Stimulated activated naive CD8-positive, alpha-beta T cell treated with anti-CD3 and anti-CD28 coated beads, Interleukin-15, amount 100 ng/mL, for 72 hours (primary cell): ENCODE measurements at regions not wholly inside any gene's neighbourhood (a gene's known extent, or its start where the extent isn't known, plus 50 kb on each side); places are given as distances from the start of the nearest gene placed in this dataset.

Experiments
- ATAC-seq: fragments of 150-1000 bp; cut with Tn5 transposase; 2 replicates; pipeline ENCODE4 v1.10.0; 2021; ENCODE audit warnings: mild to moderate bottlenecking, moderate library complexity
- DNase-seq, 2 donors: peaks; one replicate each; pipeline ENCODE4 v3.0.0; 2021 to 2022
- H3K27ac Mint-ChIP-seq, 2 donors: one replicate each; pipeline ENCODE4 v1.8.0; 2022; ENCODE audit warnings: mild to moderate bottlenecking in 2 of 2, mixed read lengths in 2 of 2, moderate library complexity in 2 of 2
- H3K27me3 Mint-ChIP-seq: one replicate; pipeline ENCODE4 v1.8.0; 2022; ENCODE audit warnings: mixed read lengths
- H3K4me1 Mint-ChIP-seq: one replicate; pipeline ENCODE4 v1.8.0; 2022; ENCODE audit warnings: mild to moderate bottlenecking, mixed read lengths
- H3K4me3 Mint-ChIP-seq, 2 donors: one replicate each; pipeline ENCODE4 v1.8.0; 2022; ENCODE audit warnings: mild to moderate bottlenecking in 2 of 2, mixed read lengths in 2 of 2, moderate library complexity in 1 of 2
- H3K9me3 Mint-ChIP-seq, 2 donors: one replicate each; pipeline ENCODE4 v1.8.0; 2022; ENCODE audit warnings: mixed read lengths in 2 of 2

DNA sequence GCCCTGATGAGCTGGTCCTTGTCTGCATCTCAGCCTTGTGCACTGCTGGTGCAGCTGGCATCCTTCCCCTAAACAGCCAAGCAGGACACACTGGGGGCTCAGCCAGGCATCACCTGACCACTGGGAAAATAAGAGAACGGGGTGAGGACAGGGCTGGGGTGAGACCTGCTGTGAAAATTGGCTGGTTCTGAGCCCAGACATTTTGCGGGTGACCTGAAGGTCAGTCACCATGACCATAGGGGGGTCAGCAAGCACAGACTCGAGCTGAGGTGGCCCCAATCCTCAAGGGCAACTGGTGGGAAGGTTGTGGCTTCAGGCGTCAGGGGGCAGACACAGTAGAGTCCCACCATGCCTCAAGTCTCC lies 144.9 kb upstream of the TWIST2 start:
- Mint-ChIP-seq H3K4me3 (no peak overlapping the region), H3K9me3 (no peaks in the 10 kb centered on the region), H3K27me3 (peaks cover 7% of the 10 kb centered on the region), H3K4me1 (peaks cover 5% of the 10 kb centered on the region), H3K27ac (peak overlapping the region in 1 of 2 donors; percentile 4)
- DNase-seq = no peak
- ATAC-seq = no peak

DNA sequence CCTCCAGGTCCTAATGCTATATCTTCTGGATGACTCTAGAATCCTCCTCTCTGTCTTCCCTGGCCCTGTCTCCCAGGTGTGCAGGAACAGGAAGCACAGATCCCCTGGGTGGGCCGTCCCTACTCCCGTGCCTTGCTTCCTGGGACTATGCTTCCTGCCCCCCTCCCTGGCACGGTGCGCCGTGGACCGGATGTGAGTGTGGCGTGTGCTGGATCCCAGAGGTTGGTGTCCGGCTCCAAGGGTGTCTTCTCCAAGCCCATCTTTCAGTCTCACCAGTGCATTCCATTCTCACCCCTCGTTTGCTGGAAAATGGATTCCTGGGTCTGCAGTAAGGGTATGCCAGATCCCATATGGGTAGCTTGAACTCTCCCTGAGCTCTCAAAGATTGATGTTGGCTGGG lies 144.4 kb upstream of the TWIST2 start:
- Mint-ChIP-seq H3K4me1 (peaks cover 5% of the 10 kb centered on the region), H3K9me3 (no peaks in the 10 kb centered on the region), H3K27me3 (peaks cover 9% of the 10 kb centered on the region), H3K4me3 (no peak overlapping the region), H3K27ac (no peak overlapping the region)
- peak; percentile 16 for ATAC-seq
- no peak for DNase-seq

DNA sequence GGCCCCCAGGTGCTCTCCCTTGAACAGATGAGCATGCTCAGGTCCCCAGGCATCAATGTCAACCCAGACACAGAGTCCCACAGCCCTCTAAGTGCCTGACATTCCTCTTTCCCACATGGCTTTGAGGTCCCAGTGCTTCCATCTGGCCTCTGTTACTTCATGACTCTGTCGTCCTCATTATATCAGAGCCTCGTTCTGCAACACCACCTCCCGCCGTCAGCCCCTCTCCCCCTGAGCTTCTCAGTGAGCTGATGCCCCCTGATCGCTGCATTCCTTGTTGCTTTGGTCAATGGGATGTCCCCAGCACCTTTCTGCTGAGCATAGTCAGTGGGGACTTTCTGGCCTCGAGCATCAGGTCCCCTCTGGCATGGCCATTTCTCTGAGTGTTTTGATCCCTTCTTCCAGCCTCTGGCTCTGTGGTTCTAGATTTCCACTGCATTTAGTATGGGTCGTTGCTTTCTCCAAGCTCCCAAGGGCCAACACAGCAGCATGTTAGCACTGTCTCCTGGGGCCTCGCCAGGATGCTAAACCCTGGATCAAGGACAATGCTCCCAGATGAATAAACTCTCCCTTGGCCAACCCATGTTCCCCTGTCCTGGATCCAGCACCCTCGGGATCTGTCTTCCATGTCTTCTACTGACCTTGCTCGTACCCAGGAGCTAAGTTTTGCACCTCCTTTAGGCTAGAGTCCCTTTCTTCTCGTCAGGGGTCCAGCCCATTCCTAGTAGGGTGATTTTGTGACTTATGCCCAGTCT lies 143.2 kb upstream of the TWIST2 start:
- Mint-ChIP-seq H3K27me3 (peaks cover 9% of the 10 kb centered on the region), H3K4me3 (no peak overlapping the region), H3K27ac (no peak overlapping the region), H3K9me3 (no peaks in the 10 kb centered on the region), H3K4me1 (peaks cover 5% of the 10 kb centered on the region)
- DNase-seq (no peak), ATAC-seq (no peak)

DNA sequence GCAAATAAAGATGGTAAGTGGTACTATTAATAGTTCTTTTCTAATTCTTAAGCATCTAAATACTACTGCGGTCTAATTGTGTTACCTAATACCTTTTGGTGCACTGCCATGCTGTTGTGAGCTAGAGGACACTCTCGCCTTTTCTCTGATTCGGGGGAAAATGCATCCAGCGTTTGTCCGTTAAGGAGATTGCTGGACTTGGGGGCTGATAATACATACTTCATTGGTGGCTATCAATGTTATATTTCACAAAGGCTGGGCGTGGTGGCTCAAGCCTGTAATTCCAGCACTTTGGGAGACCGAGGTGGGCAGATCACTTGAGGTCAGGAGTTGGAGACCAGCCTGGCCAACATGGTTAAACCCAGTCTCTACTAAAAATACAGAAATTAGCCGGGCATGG lies 141.7 kb upstream of the TWIST2 start:
- DNase-seq = no peak
- no peak overlapping the region for H3K27ac Mint-ChIP-seq
- no peaks in the 10 kb centered on the region for H3K9me3 Mint-ChIP-seq
- no peak for ATAC-seq
- H3K4me1 Mint-ChIP-seq = peaks cover 5% of the 10 kb centered on the region
- no peak overlapping the region for H3K4me3 Mint-ChIP-seq
- peaks cover 9% of the 10 kb centered on the region for H3K27me3 Mint-ChIP-seq

DNA sequence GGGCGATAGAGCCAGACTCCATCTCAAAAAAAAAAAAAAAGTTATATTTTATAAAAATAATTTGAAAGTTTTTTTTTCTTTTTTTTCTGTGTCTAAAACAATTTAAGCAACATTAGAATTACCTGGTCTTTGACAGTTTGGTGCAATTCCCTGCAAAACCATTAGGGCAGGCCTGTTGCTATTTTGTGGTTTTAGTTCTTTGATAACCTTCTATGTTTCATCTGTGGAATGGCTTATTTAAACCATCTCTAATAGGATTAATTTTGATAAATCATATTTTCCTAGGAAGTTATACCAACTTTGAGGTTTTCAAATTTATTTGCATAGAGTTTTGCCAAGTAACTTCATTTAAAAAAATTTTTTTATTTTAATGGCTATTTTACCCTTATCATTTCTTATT lies 141.2 kb upstream of the TWIST2 start:
- Mint-ChIP-seq H3K4me3 (no peak overlapping the region), H3K4me1 (peaks cover under 1% of the 10 kb centered on the region), H3K27me3 (peaks cover 11% of the 10 kb centered on the region), H3K9me3 (no peaks in the 10 kb centered on the region), H3K27ac (no peak overlapping the region)
- DNase-seq = no peak
- ATAC-seq = no peak

DNA sequence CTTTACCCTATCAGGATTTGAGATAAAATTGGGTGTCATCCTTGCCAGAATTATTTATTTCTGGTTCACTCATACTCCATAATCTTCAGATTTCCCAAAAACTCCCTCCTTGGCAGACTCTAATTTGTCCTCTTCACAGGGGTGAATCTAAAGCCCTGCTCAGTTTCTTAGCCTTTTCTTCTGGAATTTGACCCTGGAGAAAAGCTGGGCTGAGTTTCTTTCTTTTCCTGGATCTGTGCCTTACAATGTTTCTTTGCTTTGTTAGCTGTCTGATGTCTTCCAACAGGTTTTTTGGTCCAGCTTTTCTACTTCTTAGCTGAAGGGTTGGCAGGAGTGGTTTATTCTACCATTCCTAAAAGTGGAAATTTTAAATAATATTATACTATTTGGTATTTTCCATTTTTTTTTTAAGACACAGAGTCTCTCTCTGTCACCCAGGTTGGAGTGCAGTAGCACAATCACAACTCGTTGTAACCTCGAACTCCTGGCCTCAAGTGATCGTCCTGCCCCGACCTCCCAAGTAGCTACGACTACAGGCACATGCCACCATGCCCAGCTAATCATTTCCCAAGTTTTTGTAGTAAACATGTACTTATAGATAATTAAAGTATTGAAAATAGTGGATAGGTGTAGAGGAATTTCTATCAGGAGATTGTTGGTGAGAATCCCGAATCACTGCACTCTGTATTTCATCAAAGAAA lies 138.4 kb upstream of the TWIST2 start:
- H3K27me3 Mint-ChIP-seq = peaks cover 18% of the 10 kb centered on the region
- DNase-seq = no peak
- H3K4me1 Mint-ChIP-seq = no peaks in the 10 kb centered on the region
- no peaks in the 10 kb centered on the region for H3K9me3 Mint-ChIP-seq
- ATAC-seq = no peak
- no peak overlapping the region for H3K4me3 Mint-ChIP-seq
- no peak overlapping the region for H3K27ac Mint-ChIP-seq

DNA sequence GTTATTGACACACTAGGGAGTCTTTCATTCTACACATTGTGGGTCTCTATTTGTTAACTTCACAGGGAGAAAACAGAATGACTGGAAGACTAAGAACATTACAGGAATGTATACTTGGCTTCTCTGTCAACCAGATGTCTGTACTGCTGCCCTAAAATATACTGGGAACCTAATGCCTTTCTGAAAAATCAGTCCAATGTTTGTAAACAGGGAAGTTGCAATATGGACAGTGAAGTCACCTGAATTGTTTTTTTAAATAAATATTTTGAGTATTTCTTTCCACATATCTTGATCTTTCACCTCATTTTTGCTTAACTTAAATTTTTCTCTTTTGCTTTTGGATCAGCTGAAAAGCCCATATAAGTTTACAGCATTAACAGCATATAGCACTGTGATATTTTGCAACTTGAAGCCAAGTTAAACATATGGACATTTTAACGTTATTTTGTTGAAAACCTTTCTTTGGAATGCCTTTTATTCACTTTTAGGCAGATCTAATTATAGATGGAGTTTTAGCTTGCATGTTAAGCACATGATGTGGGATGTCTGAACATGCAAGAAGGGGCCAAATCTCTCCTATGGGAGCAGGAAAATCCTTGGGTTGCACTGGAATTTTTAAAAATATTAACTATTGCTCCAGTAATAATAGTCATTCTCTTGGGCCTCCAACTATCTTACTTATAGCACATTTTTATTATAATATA lies 137.7 kb upstream of the TWIST2 start:
- Mint-ChIP-seq H3K27ac (no peak overlapping the region), H3K27me3 (peaks cover 18% of the 10 kb centered on the region), H3K9me3 (no peaks in the 10 kb centered on the region), H3K4me3 (no peak overlapping the region), H3K4me1 (no peaks in the 10 kb centered on the region)
- DNase-seq (no peak), ATAC-seq (no peak)

DNA sequence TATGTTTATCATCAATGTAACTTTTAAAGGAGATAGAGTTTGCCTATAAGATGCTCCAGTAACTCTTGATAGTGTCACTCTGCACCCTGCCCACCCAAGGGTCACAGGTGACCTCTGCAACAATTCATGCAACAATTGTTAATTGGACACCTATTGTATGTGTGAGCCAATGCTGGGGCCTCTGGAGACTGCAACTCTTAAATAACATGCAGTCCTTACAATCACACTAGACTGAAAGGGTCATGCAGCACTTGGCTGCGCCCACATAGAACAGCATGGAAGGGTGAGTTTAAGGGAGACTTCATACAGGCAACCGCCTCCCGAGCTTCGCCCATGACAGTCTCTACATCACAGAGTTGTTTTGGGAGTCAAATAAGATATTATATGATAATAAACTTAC lies 137.1 kb upstream of the TWIST2 start:
- no peak overlapping the region for H3K4me3 Mint-ChIP-seq
- H3K27ac Mint-ChIP-seq = no peak overlapping the region
- no peaks in the 10 kb centered on the region for H3K4me1 Mint-ChIP-seq
- ATAC-seq (no peak), DNase-seq (no peak)
- H3K27me3 Mint-ChIP-seq = peaks cover 22% of the 10 kb centered on the region
- no peaks in the 10 kb centered on the region for H3K9me3 Mint-ChIP-seq

DNA sequence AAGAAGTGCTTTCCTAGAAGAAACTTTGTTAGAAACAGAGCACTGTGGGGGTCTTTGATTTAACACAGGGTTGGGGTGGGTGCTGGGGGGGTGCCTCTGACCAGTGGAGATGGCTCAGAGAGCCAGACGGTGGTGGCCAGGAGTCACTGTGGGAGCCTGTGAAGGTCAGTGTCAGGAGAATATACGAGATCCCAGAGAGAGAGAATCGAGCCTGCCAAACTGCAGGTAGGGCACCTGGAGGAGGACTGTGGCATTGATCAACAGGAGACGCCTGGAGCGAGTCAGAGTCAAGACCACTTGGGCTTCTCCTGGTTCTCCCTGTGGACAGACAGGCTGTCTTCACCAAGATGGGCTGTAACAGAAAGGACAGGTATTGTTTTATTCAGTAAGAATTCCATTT lies 136.5 kb upstream of the TWIST2 start:
- H3K9me3 Mint-ChIP-seq = no peaks in the 10 kb centered on the region
- H3K4me1 Mint-ChIP-seq = no peaks in the 10 kb centered on the region
- no peak for DNase-seq

DNA sequence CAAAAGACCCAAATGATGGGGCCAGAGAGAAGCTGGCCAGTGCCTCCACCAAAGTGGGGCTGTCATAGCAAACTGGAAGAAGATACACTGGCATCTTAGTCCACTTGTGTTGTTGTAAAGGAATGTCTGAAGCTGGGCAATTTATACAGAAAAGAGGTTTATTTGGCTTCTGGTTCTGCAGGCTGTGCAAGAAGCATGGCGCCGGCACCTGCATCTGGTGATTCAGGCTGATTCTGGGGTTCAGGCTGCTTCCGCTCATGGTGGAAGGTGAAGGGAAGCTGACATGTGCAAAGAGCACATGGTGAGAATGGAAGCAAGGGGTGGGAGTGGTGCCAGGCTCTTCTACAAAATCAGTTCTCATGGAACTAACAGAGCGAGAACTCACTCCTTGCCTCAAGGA lies 135.9 kb upstream of the TWIST2 start:
- DNase-seq (no peak), ATAC-seq (no peak)
- Mint-ChIP-seq H3K9me3 (no peaks in the 10 kb centered on the region), H3K4me1 (no peaks in the 10 kb centered on the region), H3K27me3 (peaks cover 34% of the 10 kb centered on the region), H3K4me3 (no peak overlapping the region), H3K27ac (no peak overlapping the region)

More for the DNA sequence above, 136.5 kb upstream of the TWIST2 start:
- Mint-ChIP-seq H3K27ac (no peak overlapping the region), H3K4me3 (no peak overlapping the region), H3K27me3 (peaks cover 27% of the 10 kb centered on the region)
- ATAC-seq = no peak

DNA sequence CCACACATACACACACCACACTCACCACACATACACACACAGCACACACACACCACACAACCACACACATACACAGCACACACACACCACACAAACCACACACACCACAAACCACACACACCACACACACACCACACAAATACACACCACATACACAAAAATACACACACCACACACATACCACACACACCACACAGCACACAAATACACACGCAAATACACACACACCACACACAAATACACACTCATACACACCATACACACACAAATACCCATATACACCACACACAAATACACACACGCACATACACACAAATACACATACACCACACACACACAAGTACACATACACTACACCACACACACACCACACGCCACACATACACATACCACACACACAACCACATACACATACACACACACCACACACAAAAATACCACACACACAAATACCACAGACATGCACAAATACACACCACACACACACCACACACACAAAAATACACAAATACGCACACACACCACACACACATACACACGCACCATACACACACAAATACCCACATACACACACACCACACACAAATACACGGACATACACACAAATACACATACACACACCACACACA lies 134.6 kb upstream of the TWIST2 start:
- H3K27ac Mint-ChIP-seq = no peak overlapping the region
- no peak overlapping the region for H3K4me3 Mint-ChIP-seq

DNA sequence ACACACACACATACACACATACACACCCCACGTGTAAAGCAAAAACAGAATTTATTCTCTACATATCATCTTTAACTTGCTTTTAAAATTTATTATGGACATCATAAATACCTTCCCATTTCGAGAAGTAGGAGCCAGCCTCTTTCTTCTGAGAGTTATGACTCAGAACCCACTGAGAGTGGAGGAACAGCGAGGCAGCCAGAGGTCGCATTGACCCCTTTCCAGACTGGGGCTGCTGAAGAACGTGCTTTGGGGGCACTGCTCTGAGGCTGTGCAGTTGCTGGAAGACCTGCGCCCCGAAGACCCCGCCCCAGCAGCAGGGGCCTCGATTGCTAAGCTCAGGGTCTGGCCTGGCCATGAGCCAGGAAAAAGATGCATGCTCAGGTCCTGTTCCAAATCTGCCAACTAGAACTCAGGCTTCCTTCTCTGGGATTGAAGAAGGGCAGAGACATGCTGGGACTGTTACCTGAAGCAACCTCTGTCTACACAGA lies 133.8 kb upstream of the TWIST2 start:
- no peaks in the 10 kb centered on the region for H3K9me3 Mint-ChIP-seq
- ATAC-seq (no peak), DNase-seq (no peak)
- H3K4me3 Mint-ChIP-seq = no peak overlapping the region
- H3K27me3 Mint-ChIP-seq = peaks cover 30% of the 10 kb centered on the region
- H3K4me1 Mint-ChIP-seq = no peaks in the 10 kb centered on the region
- H3K27ac Mint-ChIP-seq = no peak overlapping the region

More for the DNA sequence above, 134.6 kb upstream of the TWIST2 start:
- no peak for ATAC-seq
- DNase-seq = no peak
- H3K27me3 Mint-ChIP-seq = peaks cover 28% of the 10 kb centered on the region
- no peaks in the 10 kb centered on the region for H3K4me1 Mint-ChIP-seq
- H3K9me3 Mint-ChIP-seq = no peaks in the 10 kb centered on the region

DNA sequence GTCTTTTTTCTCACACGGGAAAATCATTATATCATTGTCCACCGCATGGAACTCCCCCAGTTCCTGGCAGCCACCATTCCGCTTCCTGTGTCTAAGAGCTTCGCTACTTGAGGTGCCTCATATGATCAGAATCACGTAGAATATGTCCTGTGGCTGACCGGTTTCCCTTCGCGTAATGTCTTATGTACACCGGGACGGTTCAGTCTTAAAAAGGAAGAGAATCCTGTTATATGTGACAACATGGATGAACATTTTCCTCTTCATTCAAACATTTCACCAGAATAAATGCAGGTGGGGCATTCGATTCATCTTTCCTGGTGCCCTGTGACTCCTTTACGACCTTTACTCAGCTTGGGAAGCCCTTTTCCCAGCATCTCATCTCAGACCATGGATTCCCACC lies 131.7 kb upstream of the TWIST2 start:
- Mint-ChIP-seq H3K27ac (no peak overlapping the region), H3K27me3 (peaks cover 48% of the 10 kb centered on the region), H3K4me3 (no peak overlapping the region), H3K4me1 (no peaks in the 10 kb centered on the region), H3K9me3 (no peaks in the 10 kb centered on the region)
- no peak for DNase-seq
- no peak for ATAC-seq

DNA sequence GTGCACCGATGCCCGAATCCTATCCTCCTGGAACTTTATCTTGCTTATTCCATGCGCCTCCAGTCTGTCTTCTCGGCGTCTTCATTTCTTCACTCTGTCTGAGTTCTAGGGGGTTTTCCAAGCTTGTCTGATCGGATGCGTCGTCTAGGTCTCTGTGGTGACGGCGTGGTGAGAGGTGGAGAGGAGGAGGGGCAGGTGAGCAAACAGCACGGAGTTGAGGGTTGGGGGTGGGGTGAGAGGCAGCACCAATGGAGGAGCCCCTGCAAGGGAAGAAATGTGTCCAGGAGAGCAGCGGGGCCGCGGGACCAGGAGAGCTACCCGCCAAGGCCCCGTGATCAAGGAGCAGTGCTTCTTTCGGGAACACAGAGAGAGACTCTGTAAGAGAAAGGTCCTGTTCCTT lies 131.3 kb upstream of the TWIST2 start:
- no peak overlapping the region for H3K4me3 Mint-ChIP-seq

DNA sequence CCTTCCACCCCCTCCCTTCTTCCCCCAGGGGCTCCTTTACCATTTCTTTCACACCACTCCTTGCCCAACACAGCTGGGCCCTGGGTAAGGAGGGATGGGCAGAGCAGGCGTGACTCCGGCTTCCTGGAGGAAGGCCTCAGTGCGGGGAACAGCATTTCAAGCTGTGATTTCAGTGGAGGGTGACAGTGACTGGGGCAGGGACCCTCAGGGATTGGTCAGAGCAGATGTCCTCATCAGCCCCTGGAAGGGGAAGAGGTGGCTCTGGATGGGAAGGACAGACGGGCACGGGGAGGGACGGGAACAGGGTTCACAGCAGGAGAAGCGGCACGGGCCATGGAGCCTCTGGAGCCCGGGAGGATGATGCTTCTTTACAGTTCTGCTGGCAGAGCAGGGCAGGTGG lies 130.8 kb upstream of the TWIST2 start:
- ATAC-seq = no peak
- no peak overlapping the region for H3K4me3 Mint-ChIP-seq
- peaks cover 42% of the 10 kb centered on the region for H3K27me3 Mint-ChIP-seq
- DNase-seq = no peak
- H3K4me1 Mint-ChIP-seq = no peaks in the 10 kb centered on the region
- H3K9me3 Mint-ChIP-seq = no peaks in the 10 kb centered on the region
- H3K27ac Mint-ChIP-seq = no peak overlapping the region

More for the DNA sequence above, 131.3 kb upstream of the TWIST2 start:
- Mint-ChIP-seq H3K27ac (no peak overlapping the region), H3K27me3 (peaks cover 47% of the 10 kb centered on the region), H3K9me3 (no peaks in the 10 kb centered on the region), H3K4me1 (no peaks in the 10 kb centered on the region)
- DNase-seq (no peak), ATAC-seq (peak; percentile 55)

DNA sequence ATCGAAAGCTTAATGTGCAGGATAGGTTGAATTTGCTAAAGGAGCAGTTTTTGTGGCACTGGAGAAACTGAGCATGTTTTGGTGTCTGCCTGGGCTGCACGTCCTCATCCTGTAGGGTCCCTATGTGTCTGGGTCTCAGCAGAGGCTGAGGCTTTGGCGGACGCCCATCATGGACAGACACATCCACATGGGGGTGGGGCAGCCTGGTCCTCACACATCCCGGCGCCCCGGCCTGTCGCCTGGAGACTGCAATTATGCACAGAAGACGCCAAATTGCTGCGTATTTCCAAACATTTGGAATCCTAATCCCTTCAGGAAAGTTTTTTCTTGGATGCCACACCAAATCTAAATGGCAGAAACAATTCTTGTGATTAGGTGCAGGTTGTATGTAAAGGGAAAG lies 128.2 kb upstream of the TWIST2 start:
- Mint-ChIP-seq H3K9me3 (peaks cover 4 to 7% of the 10 kb centered on the region in 2 donors), H3K4me3 (no peak overlapping the region), H3K4me1 (peaks cover 6% of the 10 kb centered on the region), H3K27me3 (peaks cover 44% of the 10 kb centered on the region), H3K27ac (no peak overlapping the region)
- ATAC-seq (no peak), DNase-seq (no peak)
